ENCODE measurements at regions not wholly inside any gene's neighbourhood (a gene's known extent, or its start where the extent isn't known, plus 50 kb on each side); places are given as distances from the start of the nearest gene placed in this dataset.

DNA sequence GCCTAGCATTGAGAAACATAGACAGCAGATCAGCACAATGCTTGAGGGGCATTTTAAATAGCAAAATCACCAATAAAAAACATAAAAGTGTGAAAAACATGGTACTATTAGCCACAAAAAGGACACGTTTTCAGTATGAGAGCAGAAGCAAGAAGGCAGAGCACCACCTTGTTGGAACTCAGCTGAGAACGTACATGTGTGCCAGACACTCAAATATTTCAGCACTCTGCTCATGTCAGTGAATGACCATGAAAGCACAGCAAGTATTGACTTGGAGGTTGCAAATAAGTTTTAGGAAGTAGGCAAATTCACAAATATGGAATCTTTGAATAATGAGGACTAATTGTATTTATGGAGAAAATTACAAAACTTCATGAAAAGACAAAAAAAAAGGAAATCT, 193.4 kb upstream of the PKN2 start:
- no peak for TF ChIP-seq CTCF (IDR thresholded peaks at IDR 0.05; ENCODE audit: insufficient read depth, low read depth, low read length)
- TF ChIP-seq EZH2 (IDR thresholded peaks at IDR 0.05; ENCODE audit: insufficient read depth, low read length), result no peak
